Stimulated activated naive CD8-positive, alpha-beta T cell treated with anti-CD3 and anti-CD28 coated beads, Interleukin-15, Interleukin-2, amounts not matched to agents 100 ng/mL and 50 ng/mL, for 24 hours (primary cell): ENCODE measurements at regions not wholly inside any gene's neighbourhood (a gene's known extent, or its start where the extent isn't known, plus 50 kb on each side); places are given as distances from the start of the nearest gene placed in this dataset.
A peak's percentile ranks its signal among the peaks of the same experiment; 100 is the strongest.

ENCODE experiments used
- H3K27ac Mint-ChIP-seq: one replicate; pipeline ENCODE4 v1.8.0; 2021; ENCODE audit warnings: mild to moderate bottlenecking, mixed read lengths
- H3K27me3 Mint-ChIP-seq: one replicate; pipeline ENCODE4 v1.8.0; 2021; ENCODE audit warnings: mixed read lengths
- H3K36me3 Mint-ChIP-seq: one replicate; pipeline ENCODE4 v1.8.0; 2021; ENCODE audit warnings: low read depth, mixed read lengths
- H3K4me1 Mint-ChIP-seq: one replicate; pipeline ENCODE4 v1.8.0; 2021; ENCODE audit warnings: low read depth, mixed read lengths
- H3K4me3 Mint-ChIP-seq: one replicate; pipeline ENCODE4 v1.8.0; 2021; ENCODE audit warnings: mild to moderate bottlenecking, mixed read lengths
- H3K9me3 Mint-ChIP-seq: one replicate; pipeline ENCODE4 v1.8.0; 2021; ENCODE audit warnings: mixed read lengths

- peaks cover 11% of the 10 kb centered on the region for H3K27me3 Mint-ChIP-seq
- no peaks in the 10 kb centered on the region for H3K9me3 Mint-ChIP-seq
- H3K4me1 Mint-ChIP-seq: peaks cover 82% of the 10 kb centered on the region
- H3K36me3 Mint-ChIP-seq: no peaks in the 10 kb centered on the region
- no peak overlapping the region for H3K4me3 Mint-ChIP-seq
- no peak overlapping the region for H3K27ac Mint-ChIP-seq
Observed at GRCh38 chr15:69723404-69724096, 270.9 kb downstream of the RPLP1 start.

GRCh38 chr15:69724333-69724732, 271.7 kb downstream of the RPLP1 start:
- Mint-ChIP-seq H3K36me3 (no peaks in the 10 kb centered on the region), H3K27ac (no peak overlapping the region), H3K4me1 (peaks cover 82% of the 10 kb centered on the region), H3K9me3 (no peaks in the 10 kb centered on the region), H3K4me3 (no peak overlapping the region), H3K27me3 (peaks cover 11% of the 10 kb centered on the region)

- peaks cover 75% of the 10 kb centered on the region for H3K4me1 Mint-ChIP-seq
- no peak overlapping the region for H3K4me3 Mint-ChIP-seq
- H3K27me3 Mint-ChIP-seq: peaks cover 11% of the 10 kb centered on the region
- H3K27ac Mint-ChIP-seq: no peak overlapping the region
- H3K36me3 Mint-ChIP-seq: no peaks in the 10 kb centered on the region
- H3K9me3 Mint-ChIP-seq: no peaks in the 10 kb centered on the region
Observed at GRCh38 chr15:69725275-69725674, 272.7 kb downstream of the RPLP1 start.

- H3K36me3 Mint-ChIP-seq: no peaks in the 10 kb centered on the region
- no peak overlapping the region for H3K4me3 Mint-ChIP-seq
- peaks cover 68% of the 10 kb centered on the region for H3K4me1 Mint-ChIP-seq
- H3K27me3 Mint-ChIP-seq: peaks cover 11% of the 10 kb centered on the region
- no peaks in the 10 kb centered on the region for H3K9me3 Mint-ChIP-seq
- H3K27ac Mint-ChIP-seq: peak overlapping the region; percentile 71
Observed at GRCh38 chr15:69725957-69726356, 273.3 kb downstream of the RPLP1 start.

- H3K9me3 Mint-ChIP-seq: no peaks in the 10 kb centered on the region
- H3K27ac Mint-ChIP-seq: no peak overlapping the region
- H3K4me3 Mint-ChIP-seq: no peak overlapping the region
- peaks cover 54% of the 10 kb centered on the region for H3K4me1 Mint-ChIP-seq
- H3K27me3 Mint-ChIP-seq: peaks cover 11% of the 10 kb centered on the region
- no peaks in the 10 kb centered on the region for H3K36me3 Mint-ChIP-seq
Observed at GRCh38 chr15:69727121-69727924, 274.7 kb downstream of the RPLP1 start.

- Mint-ChIP-seq H3K4me3 (no peak overlapping the region), H3K9me3 (no peaks in the 10 kb centered on the region), H3K36me3 (no peaks in the 10 kb centered on the region), H3K27ac (no peak overlapping the region), H3K4me1 (peaks cover 42% of the 10 kb centered on the region), H3K27me3 (peaks cover 10% of the 10 kb centered on the region)
Observed at GRCh38 chr15:69729167-69729748, 276.6 kb downstream of the RPLP1 start.

- no peak overlapping the region for H3K4me3 Mint-ChIP-seq
- no peaks in the 10 kb centered on the region for H3K36me3 Mint-ChIP-seq
- no peaks in the 10 kb centered on the region for H3K9me3 Mint-ChIP-seq
- H3K27ac Mint-ChIP-seq: no peak overlapping the region
- H3K4me1 Mint-ChIP-seq: peaks cover 30% of the 10 kb centered on the region
- H3K27me3 Mint-ChIP-seq: peaks cover 8% of the 10 kb centered on the region
Observed at GRCh38 chr15:69730281-69731080, 277.9 kb downstream of the RPLP1 start.

GRCh38 chr15:69731081-69731330, 278.4 kb downstream of the RPLP1 start:
- Mint-ChIP-seq H3K36me3 (no peaks in the 10 kb centered on the region), H3K4me3 (no peak overlapping the region), H3K9me3 (no peaks in the 10 kb centered on the region), H3K27ac (no peak overlapping the region), H3K27me3 (peaks cover 13% of the 10 kb centered on the region), H3K4me1 (peaks cover 25% of the 10 kb centered on the region)

GRCh38 chr15:69731581-69731980, 279.0 kb downstream of the RPLP1 start:
- H3K9me3 Mint-ChIP-seq: no peaks in the 10 kb centered on the region
- H3K4me3 Mint-ChIP-seq: no peak overlapping the region
- H3K36me3 Mint-ChIP-seq: no peaks in the 10 kb centered on the region
- H3K27ac Mint-ChIP-seq: no peak overlapping the region
- H3K27me3 Mint-ChIP-seq: peaks cover 16% of the 10 kb centered on the region
- peaks cover 19% of the 10 kb centered on the region for H3K4me1 Mint-ChIP-seq

- H3K27ac Mint-ChIP-seq: no peak overlapping the region
- peaks cover 16% of the 10 kb centered on the region for H3K4me1 Mint-ChIP-seq
Observed at GRCh38 chr15:69732133-69732532, 279.5 kb downstream of the RPLP1 start.

GRCh38 chr15:69734699-69735098, 282.1 kb downstream of the RPLP1 start:
- no peaks in the 10 kb centered on the region for H3K9me3 Mint-ChIP-seq
- H3K4me1 Mint-ChIP-seq: no peaks in the 10 kb centered on the region
- H3K36me3 Mint-ChIP-seq: no peaks in the 10 kb centered on the region
- peaks cover 27% of the 10 kb centered on the region for H3K27me3 Mint-ChIP-seq
- H3K27ac Mint-ChIP-seq: no peak overlapping the region
- H3K4me3 Mint-ChIP-seq: no peak overlapping the region

More at GRCh38 chr15:69732133-69732532, 279.5 kb downstream of the RPLP1 start:
- Mint-ChIP-seq H3K27me3 (peaks cover 21% of the 10 kb centered on the region), H3K9me3 (no peaks in the 10 kb centered on the region), H3K36me3 (no peaks in the 10 kb centered on the region), H3K4me3 (no peak overlapping the region)

- Mint-ChIP-seq H3K4me3 (no peak overlapping the region), H3K4me1 (no peaks in the 10 kb centered on the region), H3K27me3 (peaks cover 30% of the 10 kb centered on the region)
Observed at GRCh38 chr15:69735121-69735520, 282.5 kb downstream of the RPLP1 start.

GRCh38 chr15:69736161-69736560, 283.5 kb downstream of the RPLP1 start:
- Mint-ChIP-seq H3K27ac (no peak overlapping the region), H3K4me3 (no peak overlapping the region), H3K4me1 (no peaks in the 10 kb centered on the region), H3K27me3 (peaks cover 30% of the 10 kb centered on the region), H3K9me3 (peaks cover 7% of the 10 kb centered on the region), H3K36me3 (no peaks in the 10 kb centered on the region)

More at GRCh38 chr15:69735121-69735520, 282.5 kb downstream of the RPLP1 start:
- H3K9me3 Mint-ChIP-seq: peaks cover 3% of the 10 kb centered on the region
- no peak overlapping the region for H3K27ac Mint-ChIP-seq
- no peaks in the 10 kb centered on the region for H3K36me3 Mint-ChIP-seq

GRCh38 chr15:69737916-69738315, 285.3 kb downstream of the RPLP1 start:
- peaks cover 5% of the 10 kb centered on the region for H3K4me1 Mint-ChIP-seq
- no peaks in the 10 kb centered on the region for H3K36me3 Mint-ChIP-seq
- no peak overlapping the region for H3K27ac Mint-ChIP-seq
- H3K4me3 Mint-ChIP-seq: no peak overlapping the region
- peaks cover 30% of the 10 kb centered on the region for H3K27me3 Mint-ChIP-seq
- H3K9me3 Mint-ChIP-seq: peaks cover 7% of the 10 kb centered on the region

- Mint-ChIP-seq H3K9me3 (peaks cover 7% of the 10 kb centered on the region), H3K4me1 (peaks cover 29% of the 10 kb centered on the region), H3K27me3 (peaks cover 26% of the 10 kb centered on the region), H3K27ac (no peak overlapping the region), H3K36me3 (no peaks in the 10 kb centered on the region), H3K4me3 (no peak overlapping the region)
Observed at GRCh38 chr15:69740684-69741083, 288.1 kb downstream of the RPLP1 start.
